Activated CD4-positive, alpha-beta T cell treated with anti-CD3 and anti-CD28 coated beads, Interleukin-2, amount 10 ng/mL, durations not matched to agents 24 days and 14 days (primary cell): ENCODE measurements at regions not wholly inside any gene's neighbourhood (a gene's known extent, or its start where the extent isn't known, plus 50 kb on each side); places are given as distances from the start of the nearest gene placed in this dataset.

Source experiments
- DNase-seq: peaks from one replicate; pipeline ENCODE4 v3.0.0; 2022
- H3K27ac Mint-ChIP-seq: one replicate; pipeline ENCODE4 v1.8.0; 2022; ENCODE audit warnings: mild to moderate bottlenecking, mixed read lengths
- H3K27me3 Mint-ChIP-seq: one replicate; pipeline ENCODE4 v1.8.0; 2022; ENCODE audit warnings: mixed read lengths
- H3K36me3 Mint-ChIP-seq: one replicate; pipeline ENCODE4 v1.8.0; 2022; ENCODE audit warnings: low read depth, mild to moderate bottlenecking, mixed read lengths
- H3K4me1 Mint-ChIP-seq: one replicate; pipeline ENCODE4 v1.8.0; 2021; ENCODE audit warnings: mixed read lengths
- H3K4me3 Mint-ChIP-seq: one replicate; pipeline ENCODE4 v1.8.0; 2022; ENCODE audit warnings: mild to moderate bottlenecking, moderate library complexity, mixed read lengths
- H3K9me3 Mint-ChIP-seq: one replicate; pipeline ENCODE4 v1.8.0; 2021; ENCODE audit warnings: mixed read lengths
- intact Hi-C: fragments of 100-400 bp; cut with micrococcal nuclease; formaldehyde crosslinking; loops from one replicate; pipeline ENCODE4 v1.15.1; 2023

- intact Hi-C loops, result no loop called here
- Mint-ChIP-seq H3K9me3 (no peaks in the 10 kb centered on the region), H3K27ac (no peak overlapping the region), H3K27me3 (no peaks in the 10 kb centered on the region), H3K36me3 (no peaks in the 10 kb centered on the region), H3K4me1 (peaks cover 12% of the 10 kb centered on the region), H3K4me3 (no peak overlapping the region)
- DNase-seq, result no peak
These were observed 105.2 kb upstream of the BOC start for GRCh38 chr3:113105966-113106660.

- no peaks in the 10 kb centered on the region for H3K36me3 Mint-ChIP-seq
- no peak overlapping the region for H3K27ac Mint-ChIP-seq
- H3K27me3 Mint-ChIP-seq, result no peaks in the 10 kb centered on the region
- H3K4me1 Mint-ChIP-seq, result peaks cover 24% of the 10 kb centered on the region
- H3K4me3 Mint-ChIP-seq, result no peak overlapping the region
- intact Hi-C loops, result loop anchor here (5.0 kb wide), 1 partner anchor 58 kb away; no protein-coding TSS in a partner anchor
- DNase-seq, result no peak
- H3K9me3 Mint-ChIP-seq, result no peaks in the 10 kb centered on the region
These were observed 101.1 kb upstream of the BOC start for GRCh38 chr3:113110267-113110666.

- no peak overlapping the region for H3K4me3 Mint-ChIP-seq
- peaks cover 22% of the 10 kb centered on the region for H3K4me1 Mint-ChIP-seq
- intact Hi-C loops, result loop anchor here (1.0 to 5.0 kb wide), 2 partner anchors 59 to 92 kb away; a partner anchor contains a TSS
- peak; percentile 62 for DNase-seq
- peak overlapping the region; percentile 46 for H3K27ac Mint-ChIP-seq
- H3K27me3 Mint-ChIP-seq, result no peaks in the 10 kb centered on the region
- no peaks in the 10 kb centered on the region for H3K9me3 Mint-ChIP-seq
- H3K36me3 Mint-ChIP-seq, result no peaks in the 10 kb centered on the region
These were observed 100.2 kb upstream of the BOC start for GRCh38 chr3:113111011-113111707.

GRCh38 chr3:113113361-113113760, 98.0 kb upstream of the BOC start:
- no peaks in the 10 kb centered on the region for H3K36me3 Mint-ChIP-seq
- DNase-seq, result no peak
- H3K9me3 Mint-ChIP-seq, result no peaks in the 10 kb centered on the region
- intact Hi-C loops, result loop anchor here (5.0 kb wide), 1 partner anchor 61 kb away; no protein-coding TSS in a partner anchor
- peaks cover 24% of the 10 kb centered on the region for H3K4me1 Mint-ChIP-seq
- H3K27me3 Mint-ChIP-seq, result no peaks in the 10 kb centered on the region
- no peak overlapping the region for H3K27ac Mint-ChIP-seq
- no peak overlapping the region for H3K4me3 Mint-ChIP-seq

- Mint-ChIP-seq H3K9me3 (no peaks in the 10 kb centered on the region), H3K36me3 (no peaks in the 10 kb centered on the region), H3K4me1 (peaks cover 8% of the 10 kb centered on the region), H3K27me3 (no peaks in the 10 kb centered on the region), H3K27ac (no peak overlapping the region), H3K4me3 (no peak overlapping the region)
- intact Hi-C loops, result no loop called here
- no peak for DNase-seq
These were observed 93.7 kb upstream of the BOC start for GRCh38 chr3:113117511-113118234.

- intact Hi-C loops, result no loop called here
- no peaks in the 10 kb centered on the region for H3K9me3 Mint-ChIP-seq
- no peaks in the 10 kb centered on the region for H3K27me3 Mint-ChIP-seq
- H3K4me3 Mint-ChIP-seq, result no peak overlapping the region
- peaks cover 8% of the 10 kb centered on the region for H3K4me1 Mint-ChIP-seq
- no peak overlapping the region for H3K27ac Mint-ChIP-seq
- H3K36me3 Mint-ChIP-seq, result no peaks in the 10 kb centered on the region
- DNase-seq, result no peak
These were observed 93.0 kb upstream of the BOC start for GRCh38 chr3:113118336-113118735.

- H3K4me1 Mint-ChIP-seq, result peaks cover 2% of the 10 kb centered on the region
- DNase-seq, result no peak
- H3K9me3 Mint-ChIP-seq, result no peaks in the 10 kb centered on the region
- no peak overlapping the region for H3K27ac Mint-ChIP-seq
- no peaks in the 10 kb centered on the region for H3K36me3 Mint-ChIP-seq
- no peak overlapping the region for H3K4me3 Mint-ChIP-seq
- H3K27me3 Mint-ChIP-seq, result no peaks in the 10 kb centered on the region
- intact Hi-C loops, result no loop called here
These were observed 87.0 kb upstream of the BOC start for GRCh38 chr3:113124256-113124830.

- no peaks in the 10 kb centered on the region for H3K27me3 Mint-ChIP-seq
- H3K4me3 Mint-ChIP-seq, result no peak overlapping the region
- no peaks in the 10 kb centered on the region for H3K36me3 Mint-ChIP-seq
- peaks cover 2% of the 10 kb centered on the region for H3K4me1 Mint-ChIP-seq
- DNase-seq, result no peak
- intact Hi-C loops, result no loop called here
- no peak overlapping the region for H3K27ac Mint-ChIP-seq
- no peaks in the 10 kb centered on the region for H3K9me3 Mint-ChIP-seq
These were observed 85.4 kb upstream of the BOC start for GRCh38 chr3:113125951-113126350.

- Mint-ChIP-seq H3K4me3 (no peak overlapping the region), H3K4me1 (peaks cover 2% of the 10 kb centered on the region), H3K27me3 (no peaks in the 10 kb centered on the region), H3K36me3 (no peaks in the 10 kb centered on the region), H3K9me3 (no peaks in the 10 kb centered on the region), H3K27ac (no peak overlapping the region)
- no peak for DNase-seq
- intact Hi-C loops, result no loop called here
These were observed 82.9 kb upstream of the BOC start for GRCh38 chr3:113128386-113129015.

GRCh38 chr3:113129168-113129567, 82.2 kb upstream of the BOC start:
- Mint-ChIP-seq H3K27ac (no peak overlapping the region), H3K27me3 (no peaks in the 10 kb centered on the region), H3K4me3 (no peak overlapping the region), H3K4me1 (peaks cover 2% of the 10 kb centered on the region), H3K36me3 (no peaks in the 10 kb centered on the region), H3K9me3 (no peaks in the 10 kb centered on the region)
- no peak for DNase-seq
- intact Hi-C loops, result no loop called here

GRCh38 chr3:113132571-113132996, 78.8 kb upstream of the BOC start:
- Mint-ChIP-seq H3K27ac (no peak overlapping the region), H3K9me3 (no peaks in the 10 kb centered on the region), H3K4me3 (no peak overlapping the region), H3K27me3 (peaks cover 2% of the 10 kb centered on the region), H3K4me1 (no peaks in the 10 kb centered on the region), H3K36me3 (no peaks in the 10 kb centered on the region)
- intact Hi-C loops, result no loop called here
- DNase-seq, result no peak

- Mint-ChIP-seq H3K9me3 (no peaks in the 10 kb centered on the region), H3K27me3 (peaks cover 2% of the 10 kb centered on the region), H3K4me1 (no peaks in the 10 kb centered on the region), H3K27ac (no peak overlapping the region), H3K36me3 (no peaks in the 10 kb centered on the region), H3K4me3 (no peak overlapping the region)
- intact Hi-C loops, result no loop called here
- DNase-seq, result no peak
These were observed 78.2 kb upstream of the BOC start for GRCh38 chr3:113133140-113133539.

- intact Hi-C loops, result loop anchor here (1.0 to 5.0 kb wide), 2 partner anchors 152 to 441 kb away; no protein-coding TSS in a partner anchor
These were observed 75.3 kb upstream of the BOC start for GRCh38 chr3:113136071-113136470.

More at GRCh38 chr3:113136071-113136470, 75.3 kb upstream of the BOC start:
- Mint-ChIP-seq H3K27ac (no peak overlapping the region), H3K36me3 (no peaks in the 10 kb centered on the region), H3K9me3 (no peaks in the 10 kb centered on the region), H3K27me3 (peaks cover 2% of the 10 kb centered on the region), H3K4me3 (no peak overlapping the region), H3K4me1 (peaks cover 3% of the 10 kb centered on the region)
- DNase-seq, result no peak
